ENCODE measurements at regions not wholly inside any gene's neighbourhood (a gene's known extent, or its start where the extent isn't known, plus 50 kb on each side); places are given as distances from the start of the nearest gene placed in this dataset.

- no peak for TF ChIP-seq CTCF (IDR thresholded peaks at IDR 0.05; ENCODE audit: low read depth, low read length, missing control alignments)
- H3K4me3 ChIP-seq (replicated peaks; ENCODE audit: low read depth, low read length) = no peak overlapping the region
- no peak for DNase-seq (ENCODE audit: extremely low read depth, low read depth)
Measured at GRCh38 chr4:81704461-81704860, 232.8 kb upstream of the RASGEF1B start.

- no peak for DNase-seq (ENCODE audit: extremely low read depth, low read depth)
- no peak overlapping the region for H3K4me3 ChIP-seq (replicated peaks; ENCODE audit: low read depth, low read length)
- no peak for TF ChIP-seq CTCF (IDR thresholded peaks at IDR 0.05; ENCODE audit: low read depth, low read length, missing control alignments)
Measured at GRCh38 chr4:81700189-81700588, 228.5 kb upstream of the RASGEF1B start.

GRCh38 chr4:81698538-81699296 is 227.0 kb upstream of the RASGEF1B start:
- no peak overlapping the region for H3K4me3 ChIP-seq (replicated peaks; ENCODE audit: low read depth, low read length)
- TF ChIP-seq CTCF (IDR thresholded peaks at IDR 0.05; ENCODE audit: low read depth, low read length, missing control alignments) = no peak
- no peak for DNase-seq (ENCODE audit: extremely low read depth, low read depth)

GRCh38 chr4:81694176-81694913 is 222.6 kb upstream of the RASGEF1B start:
- no peak for DNase-seq (ENCODE audit: extremely low read depth, low read depth)
- H3K4me3 ChIP-seq (replicated peaks; ENCODE audit: low read depth, low read length) = no peak overlapping the region
- no peak for TF ChIP-seq CTCF (IDR thresholded peaks at IDR 0.05; ENCODE audit: low read depth, low read length, missing control alignments)

- no peak overlapping the region for H3K4me3 ChIP-seq (replicated peaks; ENCODE audit: low read depth, low read length)
- TF ChIP-seq CTCF (IDR thresholded peaks at IDR 0.05; ENCODE audit: low read depth, low read length, missing control alignments) = no peak
- no peak for DNase-seq (ENCODE audit: extremely low read depth, low read depth)
Measured at GRCh38 chr4:81690871-81691270, 219.2 kb upstream of the RASGEF1B start.

GRCh38 chr4:81688085-81688484 is 216.4 kb upstream of the RASGEF1B start:
- no peak overlapping the region for H3K4me3 ChIP-seq (replicated peaks; ENCODE audit: low read depth, low read length)
- DNase-seq (ENCODE audit: extremely low read depth, low read depth) = no peak
- no peak for TF ChIP-seq CTCF (IDR thresholded peaks at IDR 0.05; ENCODE audit: low read depth, low read length, missing control alignments)
